H1 (cell line): ENCODE measurements at regions not wholly inside any gene's neighbourhood (a gene's known extent, or its start where the extent isn't known, plus 50 kb on each side); places are given as distances from the start of the nearest gene placed in this dataset.

Source experiments
- CTCF ChIA-PET: fragments of 300-600 bp; sonication (Branson Sonifier 250); formaldehyde crosslinking; loops from one replicate; lab custom pipeline; 2021; ENCODE audit not compliant: partially characterized antibody; lab: Charles Lee
- POLR2A ChIA-PET: fragments of 300-600 bp; sonication (Branson Sonifier 250); formaldehyde crosslinking; loops from one replicate; lab custom pipeline; 2021; ENCODE audit warnings: inconsistent platforms; ENCODE audit not compliant: partially characterized antibody; lab: Charles Lee
- DNase-seq, 2 experiments: peaks; one replicate each; pipeline versions ENCODE4 v3.0.0 to v3.0.0-alpha.2; 2010 to 2022; ENCODE audit warnings: low spot score in 2 of 2, low read depth in 1 of 2, mixed read lengths in 1 of 2
- FAIRE-seq: peaks from 2 replicates; lab custom pipeline; 2011; peaks lifted over from hg19 to GRCh38; lab: Jason Lieb, UNC
- H2AFZ ChIP-seq: 2 replicates; pipeline ENCODE4 v1.8.1; 2012; ENCODE audit warnings: low read length, inconsistent platforms
- H2AK5ac ChIP-seq: 2 replicates; pipeline ENCODE4 v1.6.1; 2013; ENCODE audit warnings: low read depth, low read length
- H2BK120ac ChIP-seq: replicated peaks from 2 replicates; pipeline ENCODE3; 2013; ENCODE audit warnings: low read depth, low read length, inconsistent platforms
- H2BK12ac ChIP-seq: 2 replicates; pipeline ENCODE4 v1.6.1; 2013; ENCODE audit warnings: low read depth, low read length
- H2BK15ac ChIP-seq: 2 replicates; pipeline ENCODE4 v1.6.1; 2013; ENCODE audit warnings: low read length
- H2BK20ac ChIP-seq: 2 replicates; pipeline ENCODE4 v1.6.1; 2013; ENCODE audit warnings: low read length
- H2BK5ac ChIP-seq: 2 replicates; pipeline ENCODE4 v1.6.1; 2013; ENCODE audit warnings: low read depth, low read length
- H3K14ac ChIP-seq: 2 replicates; pipeline ENCODE4 v1.6.1; 2013; ENCODE audit warnings: inconsistent platforms; ENCODE audit not compliant: insufficient read length
- H3K18ac ChIP-seq: 2 replicates; pipeline ENCODE4 v1.6.1; 2013; ENCODE audit warnings: low read length; ENCODE audit errors: extremely low read depth
- H3K23ac ChIP-seq: 2 replicates; pipeline ENCODE4 v1.6.1; 2013; ENCODE audit warnings: inconsistent platforms; ENCODE audit not compliant: insufficient read length
- H3K23me2 ChIP-seq: 2 replicates; pipeline ENCODE4 v1.6.1; 2013; ENCODE audit warnings: low read depth, low read length
- H3K27ac ChIP-seq: 2 replicates; pipeline ENCODE4 v1.6.1; 2011; ENCODE audit warnings: low read depth, low read length, inconsistent platforms
- H3K27me3 ChIP-seq, 4 experiments: replicated peaks in 1 of 4; 1 replicate in 1 of 4; 2 replicates in 3 of 4; pipeline versions ENCODE4 v1.6.1 to v1.8.1; 2011 to 2013; ENCODE audit warnings: low read length in 3 of 4, mild to moderate bottlenecking in 3 of 4, inconsistent platforms in 2 of 4, mixed read lengths in 2 of 4, moderate library complexity in 1 of 4; ENCODE audit not compliant: control insufficient read depth in 3 of 4, insufficient read depth in 3 of 4; ENCODE audit errors: extremely low read depth in 1 of 4
- H3K36me3 ChIP-seq, 4 experiments: 2 replicates each; pipeline versions ENCODE4 v1.6.1 to v1.8.1; 2011 to 2013; ENCODE audit warnings: mild to moderate bottlenecking in 4 of 4, low read length in 3 of 4, moderate library complexity in 2 of 4, control low read depth in 1 of 4, inconsistent platforms in 1 of 4; ENCODE audit not compliant: insufficient read depth in 4 of 4, control insufficient read depth in 2 of 4
- H3K4ac ChIP-seq: replicated peaks from 2 replicates; pipeline ENCODE3; 2013; ENCODE audit warnings: low read length, low read depth, mixed read lengths, inconsistent platforms; ENCODE audit not compliant: insufficient read length
- H3K4me1 ChIP-seq, 4 experiments: replicated peaks in 1 of 4; 1 replicate in 1 of 4; 2 replicates in 3 of 4; pipeline versions ENCODE4 v1.6.1 to v1.8.1; 2011 to 2013; ENCODE audit warnings: low read length in 3 of 4, inconsistent platforms in 2 of 4, mixed read lengths in 1 of 4; ENCODE audit not compliant: insufficient read depth in 4 of 4, control insufficient read depth in 3 of 4
- H3K4me2 ChIP-seq, 2 experiments: 2 replicates each; pipeline versions ENCODE4 v1.6.1 to v1.8.1; 2011 to 2013; ENCODE audit warnings: low read depth in 2 of 2, low read length in 2 of 2, control low read depth in 1 of 2, inconsistent platforms in 1 of 2, mild to moderate bottlenecking in 1 of 2; ENCODE audit not compliant: insufficient read depth in 1 of 2
- H3K4me3 ChIP-seq, 4 experiments: fragments of 200-600, 300-600 bp in 1 of 4; sonication (generic), shearing (Covaris generic), sonication (Bioruptor Twin) in 1 of 4; 2 replicates each; pipeline versions ENCODE4 v1.5.1 to v1.8.1; 2011 to 2016; ENCODE audit warnings: low read length in 4 of 4, low read depth in 3 of 4, control low read depth in 2 of 4, inconsistent platforms in 2 of 4, mild to moderate bottlenecking in 2 of 4, mixed read lengths in 1 of 4, moderate library complexity in 1 of 4; ENCODE audit not compliant: insufficient read depth in 2 of 4; ENCODE audit errors: extremely low read depth in 1 of 4
- H3K56ac ChIP-seq: replicated peaks from 2 replicates; pipeline ENCODE3; 2013; ENCODE audit warnings: low read depth, mild to moderate bottlenecking, mixed read lengths, low read length, inconsistent platforms; ENCODE audit not compliant: insufficient read length
- H3K79me1 ChIP-seq: 2 replicates; pipeline ENCODE4 v1.6.1; 2013; ENCODE audit warnings: low read depth, low read length, control low read depth
- H3K79me2 ChIP-seq, 2 experiments: 2 replicates each; pipeline versions ENCODE4 v1.6.1 to v1.8.1; 2012 to 2013; ENCODE audit warnings: low read length in 2 of 2, mild to moderate bottlenecking in 2 of 2, inconsistent platforms in 1 of 2; ENCODE audit not compliant: insufficient read depth in 2 of 2, control insufficient read depth in 1 of 2
- H3K9ac ChIP-seq, 4 experiments: replicated peaks in 1 of 4; 1 replicate in 1 of 4; 2 replicates in 3 of 4; pipeline versions ENCODE4 v1.6.1 to v1.8.1; 2011 to 2013; ENCODE audit warnings: low read depth in 3 of 4, low read length in 3 of 4, control low read depth in 2 of 4, mild to moderate bottlenecking in 2 of 4, moderate library complexity in 2 of 4, inconsistent platforms in 1 of 4; ENCODE audit errors: extremely low read depth in 1 of 4
- H3K9me3 ChIP-seq, 2 experiments: 2 replicates each; pipeline versions ENCODE4 v1.6.1 to v1.8.1; 2012 to 2013; ENCODE audit warnings: mild to moderate bottlenecking in 2 of 2, moderate library complexity in 2 of 2, control low read depth in 1 of 2, inconsistent platforms in 1 of 2, low read depth in 1 of 2, low read length in 1 of 2, mixed read lengths in 1 of 2; ENCODE audit not compliant: insufficient read depth in 2 of 2
- H4K20me1 ChIP-seq, 2 experiments: replicated peaks in 1 of 2; 2 replicates each; pipeline versions ENCODE3 to v1.8.1; 2011 to 2013; ENCODE audit warnings: inconsistent platforms in 2 of 2, low read length in 2 of 2, mild to moderate bottlenecking in 1 of 2; ENCODE audit not compliant: insufficient read depth in 2 of 2, control insufficient read depth in 1 of 2
- H4K5ac ChIP-seq: 2 replicates; pipeline ENCODE4 v1.6.1; 2013; ENCODE audit warnings: low read length, low read depth, mixed read lengths, inconsistent platforms; ENCODE audit not compliant: insufficient read length
- H4K8ac ChIP-seq: 2 replicates; pipeline ENCODE4 v1.8.0; 2013; ENCODE audit warnings: mild to moderate bottlenecking, moderate library complexity, low read length, inconsistent platforms; ENCODE audit not compliant: insufficient read depth; ENCODE audit errors: extremely low read depth
- H4K91ac ChIP-seq: replicated peaks from 2 replicates; pipeline ENCODE3; 2013; ENCODE audit warnings: low read length, mixed read lengths, inconsistent platforms; ENCODE audit not compliant: insufficient read length
- BCL11A ChIP-seq, 2 experiments: IDR thresholded peaks; one replicate each; pipeline ENCODE4 v1.6.1; 2011; ENCODE audit warnings: low read depth in 2 of 2, low read length in 2 of 2, mild to moderate bottlenecking in 2 of 2
- EP300 ChIP-seq, 2 experiments: IDR thresholded peaks; 1 replicate in 1 of 2; 2 replicates in 1 of 2; pipeline ENCODE4 v1.6.1; 2011 to 2012; ENCODE audit warnings: low read depth in 2 of 2, low read length in 2 of 2, mild to moderate bottlenecking in 2 of 2, borderline replicate concordance in 1 of 2, inconsistent platforms in 1 of 2, moderate library complexity in 1 of 2
- RBBP5 ChIP-seq: IDR thresholded peaks from 2 replicates; pipeline ENCODE4 v1.7.1; 2012; ENCODE audit warnings: low read depth, mild to moderate bottlenecking, inconsistent platforms, low read length, moderate library complexity, borderline replicate concordance
- RFX5 ChIP-seq: IDR thresholded peaks from 2 replicates; pipeline ENCODE4 v1.6.1; 2011; ENCODE audit warnings: low read depth, low read length, improper control_type of control experiment, borderline replicate concordance
- SAP30 ChIP-seq: fragments of 300-600 bp; sonication (generic); IDR thresholded peaks from 2 replicates; pipeline ENCODE4 v1.7.1; 2012; ENCODE audit warnings: low read length, moderate library complexity, mild to moderate bottlenecking, inconsistent platforms; ENCODE audit not compliant: insufficient read depth, insufficient replicate concordance
- WGBS, 2 experiments: shearing (Covaris generic) in 1 of 2; methylation state at CpG; one replicate each; pipeline versions ENCODE4 v1.1.6 to v1.1.7; 2013 to 2015; ENCODE audit warnings: low lambda C conversion rate in 2 of 2, mixed read lengths in 2 of 2, inconsistent platforms in 1 of 2, low coverage in 1 of 2, missing lambda C conversion rate in 1 of 2; ENCODE audit not compliant: insufficient replicate concordance in 2 of 2, insufficient coverage in 1 of 2, insufficient read length in 1 of 2; ENCODE audit errors: extremely low coverage in 1 of 2, missing lambda C conversion rate in 1 of 2; 5-methylcytosine and 5-hydroxymethylcytosine counted together
- TF ChIP-seq, protein P1 (sequence below), 3 experiments: IDR thresholded peaks; 1 replicate in 2 of 3; 2 replicates in 1 of 3; pipeline versions ENCODE4 v1.5.1 to v1.6.1; 2011; ENCODE audit warnings: low read length in 3 of 3, mild to moderate bottlenecking in 3 of 3, inconsistent platforms in 2 of 3, low read depth in 1 of 3, moderate library complexity in 1 of 3; ENCODE audit not compliant: insufficient read depth in 1 of 3; ENCODE audit errors: control extremely low read depth in 1 of 3

DNA sequence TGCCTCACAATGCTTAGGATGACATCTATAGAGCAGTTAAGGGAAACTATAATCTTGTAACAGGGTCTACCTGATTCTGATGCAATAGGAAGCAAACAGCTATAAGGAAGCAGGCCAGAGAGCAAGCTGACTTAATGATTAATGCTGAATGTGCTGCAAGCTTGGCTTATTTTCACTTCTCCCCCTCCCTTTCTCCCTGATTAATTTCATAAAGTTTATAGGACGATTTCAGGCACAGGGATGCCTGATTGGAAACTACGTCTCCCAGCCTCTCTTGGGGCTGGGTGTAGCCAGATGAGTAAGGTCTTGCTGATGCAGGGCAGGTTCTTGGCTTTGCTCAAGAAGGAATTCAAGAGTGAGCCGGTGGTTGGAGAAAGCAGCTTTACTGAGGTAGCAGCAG lies 82.8 kb upstream of the MRI1 start:
- no peak for FAIRE-seq
- peaks cover 6 to 11% of the 10 kb centered on the region in 2 experiments; a peak in 2 of 4 replicates for H3K9me3 ChIP-seq
- 77% methylated on average over 3 of the region's 3 CpGs; no CpG with 5 or more reads in 1 of the 2 experiments for WGBS, 2 experiments

More for the DNA sequence above, 82.8 kb upstream of the MRI1 start:
- no peak overlapping the region for H3K14ac ChIP-seq
- H3K4me3 ChIP-seq, result no peak overlapping the region
- no peak overlapping the region for H3K18ac ChIP-seq
- ChIA-PET POLR2A (no interaction called here), CTCF (interaction anchor here (0.6 to 1.0 kb wide), 3 partner anchors 11 to 486 kb away, joined by 3 read pairs; no protein-coding TSS in a partner anchor)
- no peak overlapping the region for H4K91ac ChIP-seq
- no peak overlapping the region for H2BK15ac ChIP-seq
- no peak overlapping the region for H3K9ac ChIP-seq
- H2BK20ac ChIP-seq, result no peak overlapping the region
- H2BK5ac ChIP-seq, result no peak overlapping the region
- no peak overlapping the region for H3K56ac ChIP-seq
- no peak for DNase-seq
- H3K36me3 ChIP-seq, result no peaks in the 10 kb centered on the region
- H3K79me1 ChIP-seq, result no peaks in the 10 kb centered on the region
- no peaks in the 10 kb centered on the region for H3K79me2 ChIP-seq
- H3K4me1 ChIP-seq, result no peaks in the 10 kb centered on the region
- H3K27ac ChIP-seq, result no peak overlapping the region
- no peak overlapping the region for H2BK120ac ChIP-seq
- no peak overlapping the region for H4K5ac ChIP-seq
- H3K4ac ChIP-seq, result no peak overlapping the region
- H3K23ac ChIP-seq, result no peak overlapping the region
- H3K23me2 ChIP-seq, result no peaks in the 10 kb centered on the region
- no peak overlapping the region for H2AFZ ChIP-seq
- H3K4me2 ChIP-seq, result no peak overlapping the region
- TF ChIP-seq RBBP5 (no peak), EP300 (IDR thresholded peaks at IDR 0.05; ENCODE audit: borderline replicate concordance in 1 of 2, low read depth in 2 of 2, low read length in 2 of 2) (no peak), RFX5 (no peak), BCL11A (IDR thresholded peaks at IDR 0.05; ENCODE audit: low read depth in 2 of 2, low read length in 2 of 2) (no peak), SAP30 (no peak)
- TF ChIP-seq, protein P1, sequence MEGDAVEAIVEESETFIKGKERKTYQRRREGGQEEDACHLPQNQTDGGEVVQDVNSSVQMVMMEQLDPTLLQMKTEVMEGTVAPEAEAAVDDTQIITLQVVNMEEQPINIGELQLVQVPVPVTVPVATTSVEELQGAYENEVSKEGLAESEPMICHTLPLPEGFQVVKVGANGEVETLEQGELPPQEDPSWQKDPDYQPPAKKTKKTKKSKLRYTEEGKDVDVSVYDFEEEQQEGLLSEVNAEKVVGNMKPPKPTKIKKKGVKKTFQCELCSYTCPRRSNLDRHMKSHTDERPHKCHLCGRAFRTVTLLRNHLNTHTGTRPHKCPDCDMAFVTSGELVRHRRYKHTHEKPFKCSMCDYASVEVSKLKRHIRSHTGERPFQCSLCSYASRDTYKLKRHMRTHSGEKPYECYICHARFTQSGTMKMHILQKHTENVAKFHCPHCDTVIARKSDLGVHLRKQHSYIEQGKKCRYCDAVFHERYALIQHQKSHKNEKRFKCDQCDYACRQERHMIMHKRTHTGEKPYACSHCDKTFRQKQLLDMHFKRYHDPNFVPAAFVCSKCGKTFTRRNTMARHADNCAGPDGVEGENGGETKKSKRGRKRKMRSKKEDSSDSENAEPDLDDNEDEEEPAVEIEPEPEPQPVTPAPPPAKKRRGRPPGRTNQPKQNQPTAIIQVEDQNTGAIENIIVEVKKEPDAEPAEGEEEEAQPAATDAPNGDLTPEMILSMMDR (IDR thresholded peaks at IDR 0.05; ENCODE audit: control extremely low read depth in 1 of 3, insufficient read depth in 1 of 3, low read depth in 1 of 3, low read length in 3 of 3), result no peak
- H4K20me1 ChIP-seq, result no peaks in the 10 kb centered on the region
- H4K8ac ChIP-seq, result no peak overlapping the region
- no peaks in the 10 kb centered on the region for H3K27me3 ChIP-seq
- no peak overlapping the region for H2BK12ac ChIP-seq
- H2AK5ac ChIP-seq, result no peak overlapping the region
